WERI-Rb-1 (cell line): ENCODE measurements at regions not wholly inside any gene's neighbourhood (a gene's known extent, or its start where the extent isn't known, plus 50 kb on each side); places are given as distances from the start of the nearest gene placed in this dataset.
"Not testable (repeated sequence)": the region's sequence is repeated elsewhere in the genome, so short reads cannot be mapped to it uniquely, and the experiment has no call there.

Experiments used
- DNase-seq: peaks from one replicate; pipeline ENCODE4 v3.0.0-alpha.2; 2020
- H3K27ac ChIP-seq: fragments of 250-450 bp; sonication (Bioruptor Pico); 2 replicates; pipeline ENCODE4 v1.5.1; 2020; ENCODE audit warnings: mild to moderate bottlenecking, moderate library complexity
- H3K27me3 ChIP-seq: fragments of 250-450 bp; sonication (Bioruptor Pico); 2 replicates; pipeline ENCODE4 v1.5.1; 2021; ENCODE audit warnings: mild to moderate bottlenecking, low read depth, moderate library complexity; ENCODE audit not compliant: insufficient read depth, severe bottlenecking
- H3K36me3 ChIP-seq: fragments of 250-450 bp; sonication (Bioruptor Pico); 2 replicates; pipeline ENCODE4 v1.5.1; 2020; ENCODE audit warnings: mild to moderate bottlenecking, moderate library complexity
- H3K4me3 ChIP-seq: 2 replicates; pipeline ENCODE4 v1.5.1; 2011; ENCODE audit warnings: low read depth, mild to moderate bottlenecking, control low read depth, low read length
- H3K9me3 ChIP-seq: fragments of 250-450 bp; sonication (Bioruptor Pico); 2 replicates; pipeline ENCODE4 v1.5.1; 2021; ENCODE audit warnings: mild to moderate bottlenecking, moderate library complexity; ENCODE audit not compliant: severe bottlenecking
- TF ChIP-seq, protein P1 (sequence below): IDR thresholded peaks from 2 replicates; pipeline ENCODE4 v1.5.1; 2011; ENCODE audit warnings: low read depth, mild to moderate bottlenecking, control low read depth, inconsistent platforms, low read length

DNA sequence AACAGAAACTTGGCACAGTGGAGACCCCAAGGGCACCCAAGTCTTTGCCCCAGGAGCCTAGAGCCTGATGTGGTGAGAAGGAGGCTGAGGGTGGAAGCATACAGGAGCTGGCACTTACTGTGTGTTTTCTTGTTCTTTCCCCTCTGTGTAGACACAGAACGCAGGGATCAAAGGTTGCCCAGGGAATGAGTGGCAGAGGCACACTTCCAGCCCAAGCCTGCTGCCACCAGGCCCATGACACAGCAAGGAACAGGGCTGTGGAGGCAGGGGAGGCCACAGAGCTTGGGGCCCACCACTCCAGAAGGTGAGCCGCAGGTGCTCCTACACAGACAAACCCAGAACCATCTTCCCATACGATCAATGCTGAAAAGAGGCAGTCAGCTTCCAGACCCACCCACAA, 73.9 kb upstream of the S1PR3 start:
- DNase-seq = no peak
- Histone ChIP-seq H3K27ac (no peak overlapping the region), H3K9me3 (peaks cover 6% of the 10 kb centered on the region), H3K27me3 (no peaks in the 10 kb centered on the region), H3K4me3 (no peak overlapping the region), H3K36me3 (no peaks in the 10 kb centered on the region)
- TF ChIP-seq, protein P1, sequence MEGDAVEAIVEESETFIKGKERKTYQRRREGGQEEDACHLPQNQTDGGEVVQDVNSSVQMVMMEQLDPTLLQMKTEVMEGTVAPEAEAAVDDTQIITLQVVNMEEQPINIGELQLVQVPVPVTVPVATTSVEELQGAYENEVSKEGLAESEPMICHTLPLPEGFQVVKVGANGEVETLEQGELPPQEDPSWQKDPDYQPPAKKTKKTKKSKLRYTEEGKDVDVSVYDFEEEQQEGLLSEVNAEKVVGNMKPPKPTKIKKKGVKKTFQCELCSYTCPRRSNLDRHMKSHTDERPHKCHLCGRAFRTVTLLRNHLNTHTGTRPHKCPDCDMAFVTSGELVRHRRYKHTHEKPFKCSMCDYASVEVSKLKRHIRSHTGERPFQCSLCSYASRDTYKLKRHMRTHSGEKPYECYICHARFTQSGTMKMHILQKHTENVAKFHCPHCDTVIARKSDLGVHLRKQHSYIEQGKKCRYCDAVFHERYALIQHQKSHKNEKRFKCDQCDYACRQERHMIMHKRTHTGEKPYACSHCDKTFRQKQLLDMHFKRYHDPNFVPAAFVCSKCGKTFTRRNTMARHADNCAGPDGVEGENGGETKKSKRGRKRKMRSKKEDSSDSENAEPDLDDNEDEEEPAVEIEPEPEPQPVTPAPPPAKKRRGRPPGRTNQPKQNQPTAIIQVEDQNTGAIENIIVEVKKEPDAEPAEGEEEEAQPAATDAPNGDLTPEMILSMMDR = no peak

DNA sequence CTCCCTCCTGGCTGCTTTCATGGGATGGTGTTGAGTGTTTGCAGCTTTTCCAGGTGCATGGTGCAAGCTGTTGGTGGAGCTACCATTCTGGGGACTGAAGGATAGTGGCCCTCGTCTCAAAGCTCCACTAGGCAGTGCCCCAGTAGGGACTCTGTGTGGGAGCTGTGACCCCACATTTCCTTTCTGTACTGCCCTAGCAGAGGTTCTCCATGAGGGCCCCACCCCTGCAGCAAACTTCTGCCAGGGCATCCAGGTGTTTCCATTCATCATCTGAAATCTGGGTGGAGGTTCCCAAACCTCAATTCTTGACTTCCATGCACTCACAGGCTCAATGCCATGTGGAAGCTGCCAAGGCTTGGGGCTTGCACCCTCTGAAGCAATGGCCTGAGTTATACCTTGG, 72.7 kb upstream of the S1PR3 start:
- not testable (repeated sequence) for H3K9me3 ChIP-seq, H3K27me3 ChIP-seq, H3K4me3 ChIP-seq, H3K36me3 ChIP-seq, DNase-seq, H3K27ac ChIP-seq

GRCh38 chr9:88920645-88921044, 70.6 kb upstream of the S1PR3 start:
- Histone ChIP-seq H3K27ac (no peak overlapping the region), H3K9me3 (peaks cover 6% of the 10 kb centered on the region), H3K27me3 (no peaks in the 10 kb centered on the region), H3K4me3 (no peak overlapping the region), H3K36me3 (no peaks in the 10 kb centered on the region)
- DNase-seq = no peak
- TF ChIP-seq, protein P1 = no peak

DNA sequence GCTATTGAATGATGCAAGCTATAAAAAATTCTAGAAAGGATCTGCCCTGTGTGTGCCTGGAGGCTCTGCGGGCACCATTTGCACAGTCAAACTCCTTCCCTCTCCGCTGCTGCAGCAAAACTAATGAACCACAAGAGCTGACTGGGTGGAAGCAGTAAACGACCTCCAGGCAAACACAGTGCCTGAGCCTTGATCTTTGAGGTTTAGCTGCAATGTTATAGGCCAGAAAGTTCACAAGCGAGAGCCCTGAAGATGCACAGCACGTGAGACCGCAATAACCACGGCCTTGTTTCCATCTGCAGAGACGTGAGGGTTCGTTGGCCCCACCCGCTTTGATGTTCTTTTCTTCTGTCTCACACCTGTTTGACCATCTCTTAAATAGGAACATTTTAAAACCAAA, 69.2 kb upstream of the S1PR3 start:
- H3K27ac ChIP-seq = no peak overlapping the region
- TF ChIP-seq, protein P1 = no peak
- H3K27me3 ChIP-seq = no peaks in the 10 kb centered on the region
- DNase-seq = no peak
- no peaks in the 10 kb centered on the region for H3K36me3 ChIP-seq
- no peak overlapping the region for H3K4me3 ChIP-seq
- H3K9me3 ChIP-seq = peaks cover 6% of the 10 kb centered on the region

- Histone ChIP-seq H3K36me3 (no peaks in the 10 kb centered on the region), H3K27ac (no peak overlapping the region), H3K4me3 (no peak overlapping the region), H3K27me3 (no peaks in the 10 kb centered on the region), H3K9me3 (peaks cover 6% of the 10 kb centered on the region)
- DNase-seq = no peak
- TF ChIP-seq, protein P1 = no peak
Measured at GRCh38 chr9:88923092-88923491, 68.2 kb upstream of the S1PR3 start.

DNA sequence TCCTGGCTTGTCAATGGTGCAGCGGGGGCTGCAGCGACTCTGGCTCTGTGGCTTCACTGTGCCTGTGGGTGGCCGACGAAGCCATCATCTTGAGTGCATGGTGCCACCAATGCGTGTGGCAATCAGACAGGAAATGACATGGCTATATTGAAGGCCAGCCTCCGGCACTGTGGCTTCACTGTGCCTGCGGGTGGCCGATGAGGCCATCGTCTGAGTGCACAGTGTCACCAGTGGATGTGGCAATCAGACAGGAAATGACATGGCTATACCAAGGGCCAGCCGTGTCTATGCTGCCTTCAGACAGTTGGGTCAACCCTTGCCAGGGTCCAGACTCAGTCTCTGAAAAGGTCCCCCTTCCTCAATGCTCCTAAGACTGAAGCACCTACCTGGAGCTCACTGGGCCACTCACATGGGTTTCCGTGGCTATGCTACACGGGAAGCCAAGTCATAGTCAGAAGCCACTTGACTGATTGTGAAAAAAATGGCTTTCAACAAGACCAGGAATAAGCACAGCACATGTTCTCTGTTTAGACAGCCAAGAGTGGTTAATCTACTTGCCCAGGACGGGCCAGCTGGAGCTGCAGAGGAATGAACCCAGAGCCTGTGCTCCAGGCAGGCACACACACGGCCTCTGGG, 67.5 kb upstream of the S1PR3 start:
- TF ChIP-seq, protein P1 = no peak
- no peak overlapping the region for H3K4me3 ChIP-seq
- H3K36me3 ChIP-seq = no peaks in the 10 kb centered on the region
- H3K9me3 ChIP-seq = peaks cover under 1% of the 10 kb centered on the region
- no peak for DNase-seq
- H3K27me3 ChIP-seq = no peaks in the 10 kb centered on the region
- no peak overlapping the region for H3K27ac ChIP-seq
